Vagina (tissue), 2 donors: ENCODE measurements at regions not wholly inside any gene's neighbourhood (a gene's known extent, or its start where the extent isn't known, plus 50 kb on each side); places are given as distances from the start of the nearest gene placed in this dataset.

Source experiments
- DNase-seq, 2 donors: peaks; one replicate each; pipeline ENCODE4 v3.0.0-alpha.2; 2017; ENCODE audit errors: extremely low spot score in 2 of 2
- H3K27ac ChIP-seq: fragments of 200-600 bp; sonication (generic); one replicate; pipeline ENCODE4 v1.5.1; 2019
- H3K27me3 ChIP-seq: fragments of 200-600 bp; sonication (generic); one replicate; pipeline ENCODE4 v1.5.1; 2019
- H3K36me3 ChIP-seq, 2 donors: fragments of 200-600 bp; sonication (generic); one replicate each; pipeline ENCODE4 v1.5.1; 2017 to 2019
- H3K4me1 ChIP-seq: fragments of 200-600 bp; sonication (generic); one replicate; pipeline ENCODE4 v1.5.1; 2019
- H3K4me3 ChIP-seq, 2 donors: fragments of 200-600 bp; sonication (generic); 1 replicate in 1 of 2; 2 replicates in 1 of 2; pipeline ENCODE4 v1.5.1; 2016 to 2019
- H3K9me3 ChIP-seq: fragments of 200-600 bp; sonication (generic); one replicate; pipeline ENCODE4 v1.5.1; 2019
- CTCF ChIP-seq, 3 experiments: fragments of 450-650 bp in 2 of 3; fragments of 200-600 bp in 1 of 3; sonication (generic) in 1 of 3; IDR thresholded peaks; one replicate each; pipeline ENCODE4 v1.5.1; 2017 to 2019; ENCODE audit warnings: antibody characterized with exemption in 3 of 3, mild to moderate bottlenecking in 2 of 3, moderate library complexity in 2 of 3
- POLR2A ChIP-seq, 2 donors: fragments of 450-650 bp; IDR thresholded peaks; one replicate each; pipeline ENCODE4 v1.6.1; 2017; ENCODE audit warnings: antibody characterized with exemption in 2 of 2, mild to moderate bottlenecking in 2 of 2, moderate library complexity in 2 of 2
- POLR2AphosphoS5 ChIP-seq, 2 donors: sonication (generic); formaldehyde crosslinking; IDR thresholded peaks; one replicate each; pipeline ENCODE4 v1.9.0; 2017; ENCODE audit warnings: antibody characterized with exemption in 2 of 2, mild to moderate bottlenecking in 2 of 2, low read depth in 1 of 2; ENCODE audit not compliant: insufficient read depth in 1 of 2
- intact Hi-C: fragments of 100-400 bp; cut with DNase I; formaldehyde crosslinking; loops from one replicate; pipeline ENCODE4 v1.15.1; 2023

GRCh38 chr5:74337254-74337983 is 303.1 kb downstream of the ENC1 start:
- DNase-seq = no peak
- no peaks in the 10 kb centered on the region for H3K4me1 ChIP-seq
- TF ChIP-seq CTCF (IDR thresholded peaks at IDR 0.05) = no peak
- no peak for TF ChIP-seq POLR2A (IDR thresholded peaks at IDR 0.05)
- H3K36me3 ChIP-seq = no peaks in the 10 kb centered on the region
- no peaks in the 10 kb centered on the region for H3K27me3 ChIP-seq
- H3K27ac ChIP-seq = no peak overlapping the region
- intact Hi-C loops = no loop called here
- no peak overlapping the region for H3K4me3 ChIP-seq
- no peaks in the 10 kb centered on the region for H3K9me3 ChIP-seq

- H3K9me3 ChIP-seq = no peaks in the 10 kb centered on the region
- intact Hi-C loops = no loop called here
- DNase-seq = peak in 1 of 2 donors; percentile 64
- no peak overlapping the region for H3K4me3 ChIP-seq
- H3K4me1 ChIP-seq = no peaks in the 10 kb centered on the region
- no peaks in the 10 kb centered on the region for H3K27me3 ChIP-seq
- TF ChIP-seq POLR2AphosphoS5 (IDR thresholded peaks at IDR 0.05; ENCODE audit: insufficient read depth in 1 of 2, low read depth in 1 of 2) (no peak), POLR2A (IDR thresholded peaks at IDR 0.05) (no peak), CTCF (IDR thresholded peaks at IDR 0.05) (no peak)
- H3K27ac ChIP-seq = no peak overlapping the region
- no peaks in the 10 kb centered on the region for H3K36me3 ChIP-seq
Observed at GRCh38 chr5:74336297-74336696, 304.2 kb downstream of the ENC1 start.

- H3K36me3 ChIP-seq = no peaks in the 10 kb centered on the region
- intact Hi-C loops = no loop called here
- no peak for DNase-seq
- TF ChIP-seq POLR2AphosphoS5 (IDR thresholded peaks at IDR 0.05; ENCODE audit: insufficient read depth in 1 of 2, low read depth in 1 of 2) = no peak
- TF ChIP-seq CTCF (IDR thresholded peaks at IDR 0.05) = no peak
- no peak for TF ChIP-seq POLR2A (IDR thresholded peaks at IDR 0.05)
- H3K4me3 ChIP-seq = no peak overlapping the region
- H3K27ac ChIP-seq = no peak overlapping the region
- no peaks in the 10 kb centered on the region for H3K27me3 ChIP-seq
- no peaks in the 10 kb centered on the region for H3K9me3 ChIP-seq
- no peaks in the 10 kb centered on the region for H3K4me1 ChIP-seq
Observed at GRCh38 chr5:74334762-74335384, 305.7 kb downstream of the ENC1 start.

- TF ChIP-seq CTCF (IDR thresholded peaks at IDR 0.05) (no peak), POLR2AphosphoS5 (IDR thresholded peaks at IDR 0.05; ENCODE audit: insufficient read depth in 1 of 2, low read depth in 1 of 2) (no peak), POLR2A (IDR thresholded peaks at IDR 0.05) (no peak)
- no peak overlapping the region for H3K27ac ChIP-seq
- no peak for DNase-seq
- no peaks in the 10 kb centered on the region for H3K36me3 ChIP-seq
- H3K4me3 ChIP-seq = no peak overlapping the region
- intact Hi-C loops = no loop called here
- H3K27me3 ChIP-seq = no peaks in the 10 kb centered on the region
- no peaks in the 10 kb centered on the region for H3K4me1 ChIP-seq
- no peaks in the 10 kb centered on the region for H3K9me3 ChIP-seq
Observed at GRCh38 chr5:74334062-74334761, 306.3 kb downstream of the ENC1 start.

GRCh38 chr5:74333430-74333829 is 307.1 kb downstream of the ENC1 start:
- Histone ChIP-seq H3K4me3 (no peak overlapping the region), H3K9me3 (no peaks in the 10 kb centered on the region), H3K27ac (no peak overlapping the region), H3K36me3 (no peaks in the 10 kb centered on the region), H3K27me3 (no peaks in the 10 kb centered on the region), H3K4me1 (no peaks in the 10 kb centered on the region)
- intact Hi-C loops = no loop called here
- DNase-seq = no peak
- no peak for TF ChIP-seq POLR2AphosphoS5 (IDR thresholded peaks at IDR 0.05; ENCODE audit: insufficient read depth in 1 of 2, low read depth in 1 of 2)
- no peak for TF ChIP-seq POLR2A (IDR thresholded peaks at IDR 0.05)
- no peak for TF ChIP-seq CTCF (IDR thresholded peaks at IDR 0.05)
